A204.1 (cell line): ENCODE measurements at regions not wholly inside any gene's neighbourhood (a gene's known extent, or its start where the extent isn't known, plus 50 kb on each side); places are given as distances from the start of the nearest gene placed in this dataset.

ENCODE experiments used
- FAIRE-seq: peaks from 2 replicates; lab custom pipeline; 2012; peaks lifted over from hg19 to GRCh38; lab: Jason Lieb, UNC

DNA sequence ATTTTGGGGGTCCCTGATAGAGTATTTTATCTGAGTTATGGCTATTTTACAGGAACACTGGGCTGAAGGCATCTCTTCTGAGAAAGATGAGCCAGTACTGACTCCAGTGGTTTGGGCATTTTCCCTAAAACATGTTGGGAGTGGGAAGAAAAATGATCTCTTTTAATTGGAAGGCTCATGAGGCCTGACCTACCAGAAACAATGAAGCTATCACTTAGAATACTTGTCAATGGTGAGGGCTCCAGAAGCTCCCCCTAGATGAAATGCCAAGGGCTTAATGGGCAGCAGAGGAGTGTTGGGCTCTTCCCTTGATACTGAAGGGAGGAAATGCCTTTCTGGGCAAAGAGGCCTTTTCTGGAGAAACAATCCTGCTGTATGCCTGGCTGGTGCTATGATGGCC, 63.5 kb upstream of the BDNF start:
- no peak for FAIRE-seq

DNA sequence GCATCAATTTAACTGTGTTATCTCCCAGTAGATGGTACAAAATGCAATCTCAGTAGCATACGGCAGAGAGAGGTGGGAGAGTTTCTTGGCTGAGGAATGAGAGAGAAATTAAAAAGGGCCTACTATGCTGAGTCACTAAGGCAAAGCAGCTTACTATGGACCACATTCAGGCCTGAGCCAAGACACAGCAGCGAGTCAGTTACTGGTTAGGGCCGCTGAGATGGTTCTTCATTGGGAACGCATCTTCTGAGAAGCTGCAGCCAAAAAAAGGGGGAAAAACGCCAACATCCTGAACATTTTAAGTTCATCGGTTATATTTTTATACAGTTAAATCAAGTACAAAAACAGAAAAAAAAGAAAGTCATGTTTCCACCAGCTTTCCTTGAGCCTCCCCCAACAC, 61.1 kb upstream of the BDNF start:
- no peak for FAIRE-seq

DNA sequence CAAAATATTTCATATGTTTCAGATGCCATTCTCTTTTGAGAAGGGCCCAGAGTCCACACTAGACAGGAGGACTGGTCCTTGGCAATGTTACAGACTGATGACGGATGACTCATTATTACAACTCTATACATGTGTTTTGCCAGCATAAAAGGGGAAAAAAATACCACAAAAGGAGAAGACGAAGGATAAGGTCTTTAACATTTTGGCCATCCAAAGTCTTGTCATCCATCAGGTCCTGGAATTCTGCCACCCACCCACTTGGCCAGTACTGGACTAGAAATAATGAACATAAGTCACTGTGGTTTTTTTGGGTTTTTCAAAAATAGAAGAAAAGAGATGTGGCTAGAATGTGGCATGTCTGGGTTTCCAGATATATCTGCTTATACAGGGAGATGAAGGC, 57.7 kb upstream of the BDNF start:
- no peak for FAIRE-seq

DNA sequence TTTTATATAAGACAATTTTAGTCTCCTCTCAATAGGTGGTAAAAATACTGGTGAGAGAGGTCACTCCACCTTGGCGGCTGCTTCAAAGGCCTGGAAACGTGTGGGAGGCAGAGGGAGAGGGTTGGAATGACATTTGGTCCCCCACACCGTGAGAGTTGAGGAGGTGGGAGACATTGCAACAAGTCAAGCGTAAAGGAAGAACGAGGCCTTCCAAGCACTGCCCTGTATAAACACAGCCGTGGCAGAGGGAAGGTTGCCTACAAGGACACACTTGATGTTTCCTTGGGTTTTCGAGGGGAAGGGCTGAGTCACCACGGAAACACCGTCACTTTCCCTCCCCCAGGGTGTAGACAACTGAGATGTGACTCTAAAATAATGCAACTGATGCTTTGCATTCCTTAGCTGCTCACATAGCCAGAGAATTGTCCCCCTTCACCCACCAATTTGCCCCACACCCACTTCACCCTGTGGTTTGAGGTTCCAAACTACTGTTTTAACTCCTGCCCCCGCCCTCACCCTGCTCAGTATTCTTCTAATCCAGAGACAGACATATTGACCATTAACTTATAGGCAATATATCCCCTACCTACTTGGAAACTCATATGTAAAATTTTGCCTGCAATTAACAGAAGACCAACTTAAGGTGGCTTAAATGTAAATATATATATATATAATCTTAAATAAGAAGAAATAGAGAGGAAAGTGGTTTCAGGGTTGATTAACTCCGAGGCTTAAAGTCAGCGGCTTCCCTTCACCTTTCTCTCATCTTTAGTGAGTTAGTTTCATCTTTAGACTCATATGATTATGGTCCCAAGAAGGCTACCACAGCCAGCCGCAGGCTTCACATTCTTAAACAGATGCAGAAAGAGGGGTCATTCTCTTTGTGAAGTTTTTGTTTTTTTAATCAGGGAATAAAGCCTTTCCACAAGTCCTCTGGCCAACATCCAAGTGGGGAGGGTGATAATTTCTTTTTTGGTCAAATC, 54.1 kb upstream of the BDNF start:
- no peak for FAIRE-seq
